Ovary (tissue), 3 donors: ENCODE measurements at regions not wholly inside any gene's neighbourhood (a gene's known extent, or its start where the extent isn't known, plus 50 kb on each side); places are given as distances from the start of the nearest gene placed in this dataset.

Experiments
- CTCF ChIP-seq, 3 donors: fragments of 450-650 bp in 2 of 3; fragments of 200-600 bp in 1 of 3; IDR thresholded peaks; one replicate each; pipeline versions ENCODE4 v1.5.1 to v1.8.0; 2016 to 2022; ENCODE audit warnings: antibody characterized with exemption in 3 of 3, mild to moderate bottlenecking in 1 of 3
- POLR2A ChIP-seq: fragments of 450-650 bp; IDR thresholded peaks from one replicate; pipeline ENCODE4 v1.6.1; 2017; ENCODE audit warnings: antibody characterized with exemption, mild to moderate bottlenecking, moderate library complexity
- donor health status: DM: no; HTN: no; CAD: no.

- TF ChIP-seq CTCF (IDR thresholded peaks at IDR 0.05) (no peak), POLR2A (no peak)
Measured at GRCh38 chr7:21368317-21368716, 59.6 kb upstream of the SP4 start.
